Coronary artery (tissue), 2 donors: ENCODE measurements at regions not wholly inside any gene's neighbourhood (a gene's known extent, or its start where the extent isn't known, plus 50 kb on each side); places are given as distances from the start of the nearest gene placed in this dataset.

Experiments
- DNase-seq: peaks from one replicate; pipeline ENCODE4 v3.0.0-alpha.2; 2017; ENCODE audit warnings: low spot score
- H3K27ac ChIP-seq, 2 donors: fragments of 200-600 bp; sonication (generic); one replicate each; pipeline ENCODE4 v1.5.1; 2016 to 2019
- H3K4me3 ChIP-seq: fragments of 200-600 bp; sonication (generic); 2 replicates; pipeline ENCODE4 v1.5.1; 2016; ENCODE audit warnings: mild to moderate bottlenecking, moderate library complexity
- TF ChIP-seq, protein P1 (sequence below): fragments of 200-600 bp; sonication (generic); IDR thresholded peaks from one replicate; pipeline ENCODE4 v1.5.1; 2019; ENCODE audit warnings: antibody characterized with exemption

DNA sequence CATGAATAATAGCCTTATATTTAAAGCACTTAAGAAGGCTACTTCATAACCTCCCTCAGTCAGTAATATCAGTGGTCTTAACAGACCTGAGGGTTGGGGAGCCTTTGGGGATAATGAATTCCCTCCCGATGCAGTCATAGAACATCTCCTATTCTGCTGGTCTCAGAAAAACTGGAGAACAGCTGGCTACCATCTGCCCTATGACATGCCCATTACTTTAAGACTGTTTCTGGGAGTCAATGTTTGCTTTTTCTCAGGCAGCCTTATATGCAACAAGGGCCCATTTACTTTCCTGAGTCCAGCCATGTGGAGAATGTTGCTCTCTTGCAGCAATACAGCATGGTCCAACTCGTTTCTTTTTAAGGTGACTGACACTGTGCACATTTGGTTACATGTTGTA lies 161.7 kb upstream of the PARP11 start:
- Histone ChIP-seq H3K27ac (no peak overlapping the region), H3K4me3 (no peak overlapping the region)
- DNase-seq, result no peak
- TF ChIP-seq, protein P1, sequence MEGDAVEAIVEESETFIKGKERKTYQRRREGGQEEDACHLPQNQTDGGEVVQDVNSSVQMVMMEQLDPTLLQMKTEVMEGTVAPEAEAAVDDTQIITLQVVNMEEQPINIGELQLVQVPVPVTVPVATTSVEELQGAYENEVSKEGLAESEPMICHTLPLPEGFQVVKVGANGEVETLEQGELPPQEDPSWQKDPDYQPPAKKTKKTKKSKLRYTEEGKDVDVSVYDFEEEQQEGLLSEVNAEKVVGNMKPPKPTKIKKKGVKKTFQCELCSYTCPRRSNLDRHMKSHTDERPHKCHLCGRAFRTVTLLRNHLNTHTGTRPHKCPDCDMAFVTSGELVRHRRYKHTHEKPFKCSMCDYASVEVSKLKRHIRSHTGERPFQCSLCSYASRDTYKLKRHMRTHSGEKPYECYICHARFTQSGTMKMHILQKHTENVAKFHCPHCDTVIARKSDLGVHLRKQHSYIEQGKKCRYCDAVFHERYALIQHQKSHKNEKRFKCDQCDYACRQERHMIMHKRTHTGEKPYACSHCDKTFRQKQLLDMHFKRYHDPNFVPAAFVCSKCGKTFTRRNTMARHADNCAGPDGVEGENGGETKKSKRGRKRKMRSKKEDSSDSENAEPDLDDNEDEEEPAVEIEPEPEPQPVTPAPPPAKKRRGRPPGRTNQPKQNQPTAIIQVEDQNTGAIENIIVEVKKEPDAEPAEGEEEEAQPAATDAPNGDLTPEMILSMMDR, result no peak

DNA sequence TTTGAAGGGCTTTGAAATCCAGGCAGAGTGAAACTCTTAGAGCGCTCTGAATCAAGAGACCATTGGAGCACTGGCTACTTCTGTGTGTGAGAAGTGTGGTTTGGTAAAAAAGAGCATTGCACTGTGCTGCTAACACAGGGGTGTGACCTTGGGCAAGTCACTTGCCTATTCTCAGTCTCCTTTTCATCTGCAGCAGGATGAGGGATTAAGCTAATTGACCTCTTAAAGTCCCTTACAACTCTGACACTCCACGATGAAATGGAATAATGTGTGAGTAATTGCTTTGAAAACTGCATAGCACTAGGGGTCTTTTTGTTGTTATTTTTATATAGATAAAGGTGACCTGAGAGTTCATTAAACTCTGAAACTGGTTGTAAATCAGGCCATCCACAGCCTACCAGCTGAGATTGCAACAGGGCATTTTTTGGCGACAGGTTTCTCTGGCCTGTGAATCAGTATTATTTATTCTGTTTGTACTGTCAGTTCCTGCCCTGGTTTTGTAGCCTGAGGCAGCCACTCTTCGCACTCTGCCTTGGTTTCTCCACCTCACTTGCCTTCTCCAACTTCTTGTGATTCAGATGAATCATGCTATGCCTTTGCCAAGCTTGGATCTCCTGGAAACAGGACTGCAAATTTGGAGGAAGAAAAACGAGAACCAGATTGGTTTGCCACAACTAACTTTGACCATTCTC lies 159.9 kb upstream of the PARP11 start:
- Histone ChIP-seq H3K4me3 (no peak overlapping the region), H3K27ac (no peak overlapping the region)
- no peak for DNase-seq
- TF ChIP-seq, protein P1, result no peak

DNA sequence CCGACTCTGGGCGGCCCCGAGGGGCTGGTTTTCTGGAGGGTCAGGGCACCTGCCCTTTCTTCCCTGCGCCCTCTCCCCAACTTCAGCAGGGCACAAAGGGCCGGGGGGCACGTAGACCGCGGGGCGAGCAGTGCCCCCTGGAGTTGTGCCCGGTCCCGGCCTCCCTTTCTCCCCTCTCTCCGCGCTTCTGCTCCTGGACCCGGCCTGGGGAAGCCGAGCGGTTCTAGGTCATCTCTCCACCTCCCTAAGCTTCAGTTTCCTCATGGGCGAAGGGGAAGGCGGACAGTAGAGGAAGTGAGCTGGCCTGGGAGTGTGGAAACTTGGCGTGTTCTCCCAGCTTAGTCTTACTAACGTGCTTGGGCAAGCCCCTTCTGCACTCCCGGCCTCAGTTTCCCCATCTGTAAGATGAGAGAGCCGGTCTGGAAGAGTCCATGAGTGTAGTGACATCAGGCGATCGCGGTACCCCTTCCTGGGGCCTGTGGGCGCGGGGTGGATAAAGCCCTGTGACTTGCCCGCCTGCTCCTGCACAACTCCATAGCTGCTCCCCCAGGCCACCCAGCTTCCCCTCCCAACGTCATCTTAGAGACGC lies 158.6 kb upstream of the PARP11 start:
- H3K27ac ChIP-seq, result peak overlapping the region; percentile 66 to 78
- H3K4me3 ChIP-seq, result peak overlapping the region; percentile 73
- no peak for DNase-seq
- TF ChIP-seq, protein P1, result no peak

DNA sequence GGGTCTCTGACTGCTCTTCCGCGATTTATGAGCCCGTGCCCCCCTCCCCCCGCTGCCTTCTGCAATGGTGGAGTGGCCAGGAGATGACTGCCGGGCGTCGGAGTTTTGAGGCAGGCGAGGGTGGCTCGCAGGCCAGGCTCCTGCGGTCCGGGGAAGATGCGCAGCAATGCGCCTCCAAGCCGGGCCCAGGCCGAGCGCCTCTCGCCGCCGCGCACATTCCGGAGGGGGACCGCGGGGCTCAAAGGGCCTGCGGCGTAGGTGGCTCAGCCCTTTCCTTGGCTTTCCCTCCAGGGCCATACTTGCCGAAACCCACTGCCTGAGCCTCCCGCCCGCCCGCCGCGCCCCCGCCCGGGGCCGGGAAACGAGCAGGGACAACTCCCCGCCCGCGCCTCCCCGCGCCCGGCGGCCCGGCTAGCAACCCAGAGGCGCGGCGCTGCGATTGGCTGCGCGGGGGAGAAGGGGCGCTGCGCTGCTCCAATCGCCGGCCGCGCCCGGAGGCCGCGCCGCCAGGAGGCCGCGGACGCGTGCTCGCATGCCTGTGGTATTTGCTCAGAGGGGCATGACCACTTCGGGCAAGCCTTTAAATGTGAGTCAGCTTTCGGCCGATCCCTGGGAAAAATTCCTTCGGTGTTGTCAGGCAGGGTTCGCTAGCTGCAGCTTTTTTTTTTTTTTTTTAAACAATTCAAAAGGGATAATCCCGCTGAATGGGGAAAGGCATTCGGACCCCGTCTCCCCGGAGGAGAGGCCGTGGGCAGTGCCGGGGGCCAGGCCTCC lies 157.9 kb upstream of the PARP11 start:
- TF ChIP-seq, protein P1, result no peak
- DNase-seq, result peak; percentile 94
- Histone ChIP-seq H3K27ac (peak overlapping the region; percentile 87), H3K4me3 (peak overlapping the region; percentile 73)

DNA sequence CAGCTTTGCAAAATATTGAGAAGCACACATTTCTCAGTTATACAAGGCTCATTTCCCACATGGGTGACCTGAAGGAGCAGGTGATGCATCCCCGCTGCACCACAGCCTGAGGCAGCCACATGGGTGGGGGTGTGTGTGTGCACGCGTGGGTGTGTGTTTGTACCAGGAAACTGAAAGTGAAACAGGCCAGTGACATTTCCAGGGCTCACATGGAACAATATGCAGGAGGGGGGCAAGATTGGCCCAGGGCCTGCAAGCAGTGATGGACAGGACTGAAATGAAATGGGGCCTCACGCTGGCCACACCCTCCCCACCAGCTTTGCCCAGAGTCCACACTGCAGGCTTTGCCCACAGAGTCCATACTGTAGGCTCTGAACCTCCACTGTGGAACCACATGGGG lies 154.2 kb upstream of the PARP11 start:
- no peak for DNase-seq
- no peak overlapping the region for H3K27ac ChIP-seq
- TF ChIP-seq, protein P1, result no peak
- no peak overlapping the region for H3K4me3 ChIP-seq

DNA sequence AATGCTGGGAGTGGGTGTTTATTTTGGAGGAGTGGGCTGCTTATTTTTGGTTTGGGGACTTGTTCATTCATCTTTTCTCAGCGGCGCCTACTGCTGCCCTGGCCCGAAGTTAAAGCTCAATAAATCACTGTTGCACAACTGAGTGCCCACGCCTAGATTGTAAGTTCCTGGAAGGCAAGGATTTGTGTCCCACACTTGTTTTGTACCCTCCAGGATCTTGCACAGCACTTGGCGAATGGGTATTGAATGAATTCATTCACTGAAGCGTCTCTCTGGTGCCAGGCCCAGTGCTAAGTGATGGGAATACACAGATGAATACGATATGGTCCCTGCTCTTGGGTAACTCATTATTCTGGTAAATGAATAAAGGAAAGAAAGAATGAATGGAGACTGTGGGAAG lies 153.3 kb upstream of the PARP11 start:
- DNase-seq, result no peak
- TF ChIP-seq, protein P1, result no peak
- H3K27ac ChIP-seq, result no peak overlapping the region
- H3K4me3 ChIP-seq, result no peak overlapping the region
